HG03108 (cell line): ENCODE measurements at regions not wholly inside any gene's neighbourhood (a gene's known extent, or its start where the extent isn't known, plus 50 kb on each side); places are given as distances from the start of the nearest gene placed in this dataset.
"Not testable (repeated sequence)": the region's sequence is repeated elsewhere in the genome, so short reads cannot be mapped to it uniquely, and the experiment has no call there.

Experiments used
- ATAC-seq: cut with Tn5 transposase; IDR thresholded peaks from one replicate; pipeline ENCODE4 v1.9.1; 2021; ENCODE audit warnings: moderate library complexity; ENCODE audit not compliant: unreplicated experiment

DNA sequence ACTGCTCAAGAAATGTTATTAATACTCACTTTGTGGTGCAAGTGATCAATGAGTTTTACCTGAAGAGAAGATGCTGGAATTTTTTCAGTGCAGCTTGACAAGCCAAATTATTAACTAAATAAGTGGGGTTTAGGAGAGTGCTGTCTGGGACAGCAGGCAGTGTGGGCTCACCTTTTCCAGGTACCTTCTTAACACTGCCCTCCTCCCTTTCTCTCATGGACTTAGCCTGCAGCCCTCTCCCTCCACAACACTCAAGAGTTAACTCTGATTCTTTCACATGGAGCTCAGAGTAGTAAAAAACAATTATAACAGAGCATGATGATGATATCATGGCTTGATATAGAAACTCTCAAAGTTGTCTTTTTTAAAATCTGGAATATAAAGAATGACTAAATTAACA is 404.8 kb upstream of the SLC30A5 start:
- ATAC-seq = no peak

DNA sequence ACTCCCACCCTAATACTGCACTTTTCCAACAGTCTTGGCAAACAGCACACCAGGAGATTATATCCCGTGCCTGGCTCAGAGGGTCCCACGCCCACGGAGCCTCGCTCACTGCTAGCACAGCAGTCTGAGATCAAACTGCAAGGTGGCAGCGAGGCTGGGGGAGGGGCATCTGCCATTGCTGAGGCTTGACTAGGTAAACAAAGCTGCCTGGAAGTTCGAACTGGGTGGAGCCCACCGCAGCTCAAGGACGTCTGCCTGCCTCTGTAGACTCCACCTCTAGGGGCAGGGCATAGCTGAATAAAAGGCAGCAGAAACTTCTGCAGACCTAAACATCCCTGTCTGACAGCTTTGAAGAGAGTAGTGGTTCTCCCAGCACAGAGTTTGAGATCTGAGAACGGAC is 401.9 kb upstream of the SLC30A5 start:
- ATAC-seq = not testable (repeated sequence)

DNA sequence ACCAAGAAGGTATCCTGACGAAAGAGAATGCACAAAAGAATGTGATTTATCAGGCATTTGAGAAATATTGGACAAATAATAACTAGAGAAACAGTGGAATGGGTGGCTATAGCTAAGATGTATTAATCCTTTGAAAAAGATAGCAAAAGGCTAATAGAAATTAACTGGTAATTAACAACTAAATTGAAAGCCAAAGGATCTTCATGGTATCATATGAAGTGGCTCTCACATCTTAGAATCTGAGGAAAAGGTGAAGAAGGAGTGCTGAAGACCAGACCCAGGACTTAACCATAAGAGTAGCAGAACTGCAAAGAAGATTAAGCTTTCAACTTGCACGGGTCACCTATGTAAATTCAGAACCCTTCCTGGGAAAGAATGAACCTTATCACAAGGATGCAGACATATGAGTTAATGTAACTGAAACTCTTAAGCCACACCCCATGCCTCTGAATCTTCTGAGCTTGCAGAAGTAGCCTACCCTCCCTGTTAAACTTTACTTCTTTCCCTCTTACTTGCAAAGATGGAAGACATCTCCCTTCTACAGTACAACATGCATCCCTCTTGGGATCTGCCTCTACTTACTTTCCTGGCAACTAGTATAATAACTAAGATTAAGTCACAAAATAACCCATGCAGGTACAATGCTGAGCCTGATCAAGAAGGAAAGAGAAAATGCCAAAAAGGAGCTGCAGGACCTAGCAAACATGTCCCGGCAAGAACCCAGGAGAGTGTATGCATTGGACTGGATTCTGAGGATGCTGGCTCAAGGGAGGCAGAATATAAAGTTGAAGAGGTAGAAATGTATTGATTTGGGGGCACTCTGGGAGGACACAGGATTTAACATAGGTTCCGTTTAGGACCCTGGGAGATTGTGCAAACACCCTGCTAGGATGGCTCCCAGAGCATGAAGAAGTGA is 395.5 kb upstream of the SLC30A5 start:
- ATAC-seq = no peak

DNA sequence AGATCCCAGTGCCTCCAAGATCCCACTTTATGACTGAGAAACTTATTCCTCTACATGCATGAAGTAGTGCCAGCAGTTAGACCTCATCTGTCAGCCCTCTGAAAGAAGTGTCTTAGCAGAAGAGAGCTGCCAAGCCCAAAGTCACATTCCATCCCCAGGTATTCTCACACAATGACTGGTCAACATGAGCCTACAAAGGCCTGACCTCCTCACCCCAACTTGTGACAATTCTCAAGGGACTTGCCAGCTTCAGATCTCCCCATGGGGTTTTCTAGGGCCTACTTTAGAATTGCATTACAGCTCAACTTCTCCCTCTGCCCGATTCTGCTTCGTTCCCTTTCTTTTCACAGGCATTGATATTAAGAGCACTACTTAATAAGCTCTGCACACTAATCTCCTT is 393.8 kb upstream of the SLC30A5 start:
- ATAC-seq = no peak

DNA sequence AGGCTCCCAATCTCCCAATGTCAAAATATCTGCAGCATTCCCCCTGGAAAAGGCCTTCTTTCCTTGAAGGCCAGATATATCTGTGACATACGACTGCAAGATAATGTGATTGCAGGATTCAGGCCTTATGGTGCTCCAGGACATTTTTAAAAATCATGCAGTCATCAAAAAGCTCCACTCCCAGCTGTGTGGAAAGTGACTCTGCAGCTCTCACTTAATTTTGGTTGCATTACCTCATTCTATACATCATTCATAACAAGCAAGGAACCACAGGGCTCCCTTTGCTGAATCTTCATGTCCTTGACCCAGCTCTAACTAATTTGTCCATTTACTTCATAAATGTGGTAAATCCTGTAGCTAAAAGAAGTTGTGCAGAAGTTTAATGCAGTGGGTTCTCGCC is 386.2 kb upstream of the SLC30A5 start:
- ATAC-seq = no peak

DNA sequence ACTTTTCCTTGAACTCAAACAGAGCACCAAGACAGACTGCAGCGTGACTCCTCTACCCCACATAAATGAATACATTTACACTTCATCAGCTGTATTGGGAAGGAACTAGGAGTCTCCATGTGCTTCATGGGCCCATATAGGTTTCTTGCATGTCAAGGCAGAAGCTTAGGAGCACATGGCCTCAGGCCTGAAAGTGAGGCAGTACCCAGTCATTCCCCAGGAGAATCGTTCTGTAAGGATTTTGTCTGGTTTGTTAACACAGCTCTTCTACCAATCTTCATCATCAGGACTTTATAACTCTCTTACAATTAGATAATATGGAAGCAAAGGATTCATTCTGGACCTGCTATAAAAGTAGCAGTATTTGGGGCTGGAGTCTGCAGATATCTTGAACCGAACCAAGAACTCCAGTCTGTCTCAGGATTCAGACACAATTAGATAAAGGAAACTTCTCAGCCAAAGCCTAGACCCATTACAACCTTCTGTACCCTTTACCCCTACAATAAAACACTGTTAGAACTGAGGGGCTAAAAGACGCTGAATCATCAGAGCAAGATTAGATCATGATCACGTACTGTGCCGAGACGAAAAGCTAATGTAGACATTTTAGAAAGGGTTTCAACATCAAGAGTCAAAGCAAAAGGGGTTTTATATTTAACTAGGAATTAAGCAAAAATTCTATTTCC is 385.5 kb upstream of the SLC30A5 start:
- no peak for ATAC-seq

DNA sequence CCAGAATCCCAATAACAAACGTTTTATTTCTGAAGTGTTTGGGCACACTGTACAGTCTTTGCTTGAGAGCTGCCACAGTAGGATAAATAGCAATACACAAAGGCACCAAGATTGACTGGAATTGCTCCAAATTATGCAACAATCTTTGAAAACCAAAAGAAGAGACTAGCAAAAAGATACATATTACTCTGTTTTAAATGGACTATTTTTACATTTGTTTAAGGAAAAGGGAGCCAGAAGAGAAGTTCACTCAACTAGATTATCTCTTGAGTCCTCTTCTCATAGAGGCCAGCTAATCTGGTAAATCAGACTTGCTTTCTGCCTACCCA is 385.0 kb upstream of the SLC30A5 start:
- no peak for ATAC-seq

DNA sequence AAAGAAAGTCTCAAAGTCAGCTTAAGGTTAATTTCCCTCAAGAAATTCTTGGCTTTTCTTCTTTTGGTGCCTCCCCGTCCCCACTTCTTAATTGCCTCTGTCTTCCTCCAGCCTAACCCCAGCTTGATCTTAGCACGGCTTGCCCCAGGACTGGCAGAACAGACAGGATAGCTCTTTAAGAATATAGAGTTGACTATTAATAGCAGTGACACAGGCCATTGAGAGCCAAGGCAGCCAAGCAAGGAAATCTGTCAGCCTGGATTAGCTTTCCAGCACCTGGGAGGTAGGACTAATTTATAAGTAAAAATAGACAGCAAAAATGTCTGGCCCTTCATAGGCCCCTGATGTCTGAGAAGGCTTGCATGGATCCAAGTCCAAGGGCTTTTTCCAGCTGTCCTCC is 384.6 kb upstream of the SLC30A5 start:
- ATAC-seq = no peak

DNA sequence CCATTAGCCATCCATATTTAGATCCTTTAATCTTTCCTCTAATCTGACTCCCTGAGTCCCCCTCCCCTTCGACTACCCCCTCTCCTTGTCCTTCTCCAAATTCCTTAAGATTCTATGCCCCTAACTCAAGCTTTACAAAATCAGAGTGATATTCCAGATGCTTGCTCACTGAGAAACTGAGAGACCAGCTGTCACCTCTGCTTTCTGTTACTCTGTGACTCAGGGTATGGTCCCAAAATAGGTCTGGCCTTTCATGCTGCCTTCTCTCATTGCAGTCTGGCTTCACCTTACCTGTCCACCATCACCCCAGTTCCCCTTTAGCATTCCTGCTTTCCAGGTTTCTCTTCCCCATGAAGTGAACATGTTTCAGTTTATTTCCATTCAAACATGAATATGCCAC is 383.3 kb upstream of the SLC30A5 start:
- ATAC-seq = peak; percentile 41

DNA sequence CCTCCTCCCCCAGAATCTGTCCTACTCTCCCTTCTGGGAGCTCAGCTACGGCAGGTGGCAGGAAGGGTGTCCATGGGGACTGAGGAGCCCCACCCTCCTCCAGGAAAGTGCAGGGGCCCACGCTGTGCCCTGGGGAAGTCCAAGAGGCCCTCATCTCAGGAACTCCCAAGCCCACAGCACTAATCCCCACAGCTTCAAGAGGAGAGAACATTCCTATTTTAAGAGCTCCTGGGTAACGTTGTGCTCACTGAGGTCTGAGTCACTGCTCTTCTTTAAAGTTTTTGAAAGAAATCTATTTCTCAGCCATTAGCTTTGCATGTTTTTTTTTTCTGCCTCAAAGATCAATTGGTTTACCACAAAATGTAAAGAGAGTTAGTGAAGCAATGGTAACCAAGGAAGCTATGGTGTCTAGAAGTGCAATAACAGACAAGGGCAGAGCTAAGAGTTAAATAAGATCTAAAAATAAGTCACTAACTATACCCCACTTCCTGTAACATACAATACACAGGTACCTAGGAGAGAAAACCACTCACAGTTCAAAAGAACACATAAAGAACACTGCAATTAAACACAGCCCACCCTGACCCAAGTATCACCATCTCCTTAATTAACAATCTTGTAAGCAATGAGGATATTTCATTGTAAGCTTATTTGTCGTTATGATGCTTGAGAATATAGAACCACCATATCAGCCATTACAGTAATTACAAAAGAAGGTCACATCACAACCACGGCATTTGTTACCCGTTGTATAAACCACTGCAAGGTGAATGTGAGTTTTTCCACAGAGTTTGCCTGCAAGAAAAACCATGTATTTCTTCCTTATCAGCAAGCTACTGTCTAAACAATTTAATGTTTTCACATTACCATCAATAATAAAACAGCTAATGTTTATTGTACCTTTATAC is 382.3 kb upstream of the SLC30A5 start:
- peak; percentile 94 for ATAC-seq

DNA sequence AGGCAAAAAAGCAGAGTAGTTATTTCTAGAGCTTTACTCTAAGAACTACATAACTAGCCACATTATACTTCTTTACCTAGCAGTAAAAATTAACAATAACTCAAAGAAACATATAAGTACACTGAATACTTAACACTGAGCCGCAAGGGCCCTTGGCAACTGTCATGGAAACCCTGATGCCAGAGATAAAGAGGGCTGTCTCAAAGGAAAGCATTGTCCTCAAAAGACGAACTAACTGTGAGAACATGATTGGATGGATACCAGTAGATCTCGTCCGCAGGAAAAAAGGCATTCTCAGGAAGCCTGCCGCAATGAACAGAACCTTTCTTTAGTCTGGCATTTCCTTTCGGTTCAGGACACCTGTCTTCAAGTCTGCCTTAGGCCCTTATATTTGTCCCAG is 379.0 kb upstream of the SLC30A5 start:
- no peak for ATAC-seq

DNA sequence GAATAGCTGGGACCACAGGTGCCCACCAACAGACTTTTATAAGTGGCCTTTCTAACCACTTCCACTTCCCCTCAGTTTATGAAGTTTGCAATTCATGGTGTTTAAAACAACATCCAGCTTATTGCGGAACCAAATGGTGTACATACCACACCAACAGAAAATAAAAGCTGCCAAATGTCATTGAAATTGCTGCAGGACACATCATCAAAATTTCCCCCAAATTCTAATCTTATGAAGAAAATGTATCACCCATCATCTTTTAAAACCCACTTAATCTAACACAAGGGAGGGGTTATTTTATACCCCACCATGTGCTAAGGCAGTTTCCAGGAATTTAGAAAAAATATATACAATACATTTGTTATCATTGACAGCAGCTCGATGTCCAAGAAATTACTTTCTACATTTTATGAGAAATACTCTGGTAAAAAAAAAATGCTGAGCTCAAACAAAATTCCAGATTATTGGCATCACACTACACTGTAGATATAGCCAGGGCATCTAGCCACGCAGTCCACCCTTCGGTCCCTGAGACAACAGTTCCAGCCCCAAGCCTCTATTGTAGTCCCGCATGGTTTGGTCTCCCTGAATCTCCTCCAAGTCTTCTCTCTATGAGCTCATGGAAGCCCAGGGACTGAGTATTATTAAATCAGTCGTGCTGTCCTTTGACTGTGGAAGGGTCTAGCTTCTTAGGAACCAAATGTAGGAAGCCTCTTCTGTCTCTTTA is 372.8 kb upstream of the SLC30A5 start:
- no peak for ATAC-seq

DNA sequence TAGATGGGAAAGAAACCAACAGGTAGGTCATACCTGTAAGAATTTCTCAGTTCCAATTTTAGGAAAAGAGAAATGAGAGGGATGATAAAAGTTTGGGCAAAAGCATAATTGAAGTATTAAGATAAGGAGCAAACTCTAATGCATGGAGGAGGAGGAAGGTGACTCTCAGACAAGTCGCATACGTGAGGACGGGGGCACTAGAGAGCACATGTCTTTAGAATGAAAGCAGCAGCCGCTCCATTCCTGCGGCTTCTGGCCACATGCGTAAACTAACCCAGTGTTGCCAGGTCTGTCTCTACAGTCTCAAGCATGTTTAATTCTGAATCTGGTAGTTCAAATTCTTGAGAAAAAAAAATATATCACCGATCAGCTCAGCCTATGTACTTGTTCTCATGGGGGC is 371.5 kb upstream of the SLC30A5 start:
- no peak for ATAC-seq

DNA sequence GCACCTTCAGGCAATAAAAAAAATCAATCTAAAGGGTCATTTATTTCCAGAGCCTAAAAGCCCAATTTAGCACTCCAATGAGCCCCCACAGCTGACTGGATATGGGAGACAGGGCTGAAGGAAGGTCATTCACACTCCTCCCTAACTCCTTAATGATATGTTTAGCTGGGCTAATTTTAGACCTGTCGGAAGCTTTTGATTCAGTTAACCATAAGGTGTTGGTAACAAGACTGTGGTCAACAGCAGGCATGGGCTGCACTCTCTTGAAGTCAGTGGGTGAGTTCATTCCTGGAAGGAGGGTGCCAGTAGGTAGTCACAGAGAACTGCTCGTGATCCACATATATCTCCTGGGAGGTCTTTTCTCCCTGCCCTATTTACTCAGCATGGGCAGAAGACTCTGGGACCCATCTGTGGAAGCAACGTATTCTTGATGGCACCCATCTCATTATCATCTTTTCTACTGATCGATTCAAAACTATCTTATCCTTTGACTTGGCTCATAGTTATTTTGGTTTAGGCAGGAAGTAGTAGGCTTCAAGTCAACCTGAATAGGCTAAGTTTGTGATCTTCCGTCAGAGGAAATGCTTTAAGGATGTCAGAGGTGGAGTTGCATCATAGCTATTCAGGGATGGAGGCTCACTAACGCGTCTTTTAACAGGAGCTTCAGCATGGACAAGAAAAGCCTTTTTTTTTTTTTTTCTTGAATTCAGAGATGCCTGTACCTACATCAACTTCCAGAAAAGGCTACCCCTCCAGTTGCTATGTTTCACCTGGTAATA is 367.7 kb upstream of the SLC30A5 start:
- no peak for ATAC-seq

DNA sequence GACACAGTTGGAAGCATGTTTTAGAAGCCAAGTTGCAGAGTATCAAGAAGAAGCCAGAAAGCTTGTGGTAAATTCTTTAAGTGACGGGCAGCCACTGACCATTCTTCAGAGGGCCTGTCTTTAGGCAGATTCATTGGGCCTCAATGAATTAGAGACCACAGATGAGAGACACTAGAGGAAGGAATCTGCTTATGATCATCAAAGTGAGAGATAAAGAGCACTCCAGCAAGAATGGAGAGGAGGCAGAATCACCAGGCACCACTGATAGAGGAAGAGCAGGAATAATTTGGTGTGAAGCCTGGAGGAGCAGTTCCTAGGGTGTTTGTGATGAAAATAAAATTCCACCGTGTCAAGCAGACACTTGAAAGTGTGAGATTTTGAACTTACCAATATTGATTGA is 365.9 kb upstream of the SLC30A5 start:
- no peak for ATAC-seq

DNA sequence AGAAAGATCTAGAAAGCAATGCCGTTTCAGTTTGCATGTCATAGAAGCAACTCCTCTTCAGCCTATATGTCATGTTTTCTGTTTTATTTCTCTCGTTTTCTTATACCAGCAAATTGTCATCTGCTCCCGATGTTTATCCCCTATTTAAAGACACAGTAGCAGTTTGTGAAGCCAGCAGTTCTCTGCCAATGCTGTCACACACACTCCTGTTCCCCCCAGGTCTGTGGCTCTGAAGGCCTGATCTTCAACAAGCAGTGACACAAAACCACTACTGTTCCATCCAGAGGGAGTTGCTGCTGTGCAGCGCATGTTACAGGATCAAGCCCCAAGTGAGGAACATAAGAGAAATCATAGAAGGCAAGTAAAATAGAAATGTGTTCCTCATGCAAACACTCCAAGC is 364.1 kb upstream of the SLC30A5 start:
- no peak for ATAC-seq

DNA sequence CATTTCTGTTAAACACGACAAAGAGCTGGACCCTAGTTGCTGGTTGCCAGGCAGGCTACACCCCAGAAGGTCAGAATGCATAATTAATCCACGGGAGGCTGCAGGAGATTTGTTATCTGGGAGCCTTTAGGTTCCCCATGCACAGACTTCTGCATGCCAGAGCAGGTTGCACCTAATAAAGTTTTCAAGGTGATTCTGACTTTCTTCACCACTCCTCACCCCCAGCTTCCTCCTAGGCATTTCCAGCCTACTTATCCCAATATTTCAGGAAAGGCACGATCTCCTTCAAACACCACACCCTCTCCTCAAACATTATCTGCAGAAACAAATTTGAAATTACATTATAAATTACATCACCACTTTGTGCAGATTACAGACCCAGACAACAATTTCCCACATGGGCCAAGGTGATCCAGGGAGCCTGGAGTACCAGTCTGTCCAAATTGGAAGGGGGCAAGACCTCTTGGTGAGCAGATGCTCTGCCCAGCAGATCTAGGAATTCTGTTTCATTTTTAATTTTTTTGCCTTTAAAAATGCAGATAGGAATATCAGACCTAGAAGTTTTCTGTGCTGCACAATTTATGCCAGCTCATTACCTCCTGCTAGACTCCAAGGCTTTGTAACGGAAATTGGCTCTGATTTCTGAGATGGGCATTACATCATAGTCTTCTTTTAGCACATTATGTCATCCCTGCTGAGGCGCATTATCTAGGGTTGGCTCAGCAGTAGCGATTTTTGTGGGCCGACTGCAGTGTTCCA is 363.4 kb upstream of the SLC30A5 start:
- ATAC-seq = no peak

DNA sequence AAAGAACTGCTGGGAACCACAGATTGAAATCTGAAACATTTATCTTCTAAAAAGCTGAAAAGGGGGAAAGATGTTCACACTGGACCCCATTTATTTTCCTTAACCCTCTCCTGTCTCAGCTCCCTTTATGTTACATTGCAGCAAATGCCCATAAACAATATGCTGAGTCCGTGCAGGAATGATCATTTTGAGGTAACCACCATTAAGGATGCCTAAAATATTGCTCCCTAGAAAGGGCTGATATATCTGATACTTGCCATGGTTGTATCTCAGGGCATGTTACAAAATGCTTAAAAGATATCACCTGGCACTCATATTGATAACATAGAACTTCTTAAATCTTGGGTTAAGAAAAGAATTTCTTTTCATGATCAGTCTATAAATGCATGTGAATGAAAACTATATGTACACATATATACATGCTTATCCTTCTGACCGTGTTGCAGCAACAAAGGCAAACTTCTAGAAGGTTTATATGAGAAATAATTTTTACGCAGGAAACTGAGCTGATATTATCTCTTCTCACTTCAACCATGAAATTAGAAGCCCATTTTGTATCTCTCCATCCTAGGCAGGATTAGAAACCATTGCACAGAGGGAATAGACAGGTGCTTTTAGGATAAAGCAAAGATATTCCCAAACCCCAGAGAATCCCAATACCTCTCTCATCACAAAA is 362.7 kb upstream of the SLC30A5 start:
- no peak for ATAC-seq

DNA sequence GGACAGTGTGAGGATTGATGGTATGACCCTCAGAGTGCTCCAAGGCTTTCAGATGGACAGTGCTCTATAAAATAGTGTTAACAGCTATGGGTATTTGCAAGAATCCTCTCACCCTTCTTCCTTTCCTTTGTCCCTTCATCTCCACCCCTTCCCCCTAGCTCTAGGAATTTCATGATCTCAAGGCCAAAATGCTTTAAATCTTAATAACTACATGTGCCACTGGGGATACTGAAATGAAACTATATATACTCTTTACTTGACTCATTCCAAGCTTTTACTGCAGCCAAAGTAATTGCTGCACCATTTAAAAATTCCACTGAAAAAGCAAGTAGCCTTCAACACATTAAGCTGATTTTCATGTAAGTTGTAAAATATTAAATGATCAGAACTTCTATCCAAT is 361.6 kb upstream of the SLC30A5 start:
- no peak for ATAC-seq
